Keratinocyte (primary cell): ENCODE measurements at regions not wholly inside any gene's neighbourhood (a gene's known extent, or its start where the extent isn't known, plus 50 kb on each side); places are given as distances from the start of the nearest gene placed in this dataset.

Source experiments
- DNase-seq: peaks from one replicate; pipeline ENCODE4 v3.0.0-alpha.2; 2011; ENCODE audit warnings: low read depth, missing footprints, low spot score
- FAIRE-seq: peaks from 2 replicates; lab custom pipeline; 2011; peaks lifted over from hg19 to GRCh38; lab: Jason Lieb, UNC
- H2AFZ ChIP-seq: 2 replicates; pipeline ENCODE4 v1.6.0; 2012; ENCODE audit warnings: low read length, control low read depth, inconsistent platforms; ENCODE audit not compliant: control insufficient read depth
- H3K27ac ChIP-seq: 2 replicates; pipeline ENCODE4 v1.5.1; 2011; ENCODE audit warnings: low read length; ENCODE audit not compliant: control insufficient read depth, insufficient read depth
- H3K27me3 ChIP-seq: 3 replicates; pipeline ENCODE4 v1.6.0; 2011; ENCODE audit warnings: low read length; ENCODE audit not compliant: control insufficient read depth, insufficient read depth; ENCODE audit errors: extremely low read depth
- H3K36me3 ChIP-seq, 2 experiments: 2 replicates in 1 of 2; 3 replicates in 1 of 2; pipeline ENCODE4 v1.5.1; 2011; ENCODE audit warnings: low read length in 2 of 2, mild to moderate bottlenecking in 1 of 2; ENCODE audit not compliant: control insufficient read depth in 2 of 2, insufficient read depth in 2 of 2; ENCODE audit errors: extremely low read depth in 1 of 2
- H3K4me1 ChIP-seq: 3 replicates; pipeline ENCODE4 v1.5.1; 2011; ENCODE audit warnings: low read length; ENCODE audit not compliant: control insufficient read depth, insufficient read depth; ENCODE audit errors: extremely low read depth
- H3K4me2 ChIP-seq: 3 replicates; pipeline ENCODE4 v1.6.0; 2011; ENCODE audit warnings: low read depth, low read length; ENCODE audit not compliant: control insufficient read depth, insufficient read depth; ENCODE audit errors: extremely low read depth
- H3K4me3 ChIP-seq, 3 experiments: fragments of 200-600 bp in 1 of 3; sonication (generic) in 1 of 3; 2 replicates in 2 of 3; 3 replicates in 1 of 3; pipeline ENCODE4 v1.5.1; 2011 to 2016; ENCODE audit warnings: low read length in 3 of 3, mild to moderate bottlenecking in 3 of 3, control low read depth in 2 of 3, inconsistent platforms in 1 of 3, low read depth in 1 of 3, mixed read lengths in 1 of 3, mixed run types in 1 of 3, moderate library complexity in 1 of 3; ENCODE audit not compliant: control insufficient read depth in 2 of 3, insufficient read depth in 2 of 3; ENCODE audit errors: extremely low read depth in 1 of 3
- H3K79me2 ChIP-seq: 2 replicates; pipeline ENCODE4 v1.6.0; 2012; ENCODE audit warnings: low read length; ENCODE audit not compliant: control insufficient read depth, insufficient read depth
- H3K9ac ChIP-seq: 3 replicates; pipeline ENCODE4 v1.6.0; 2011; ENCODE audit warnings: low read length; ENCODE audit not compliant: control insufficient read depth, insufficient read depth; ENCODE audit errors: extremely low read depth
- H3K9me1 ChIP-seq: 3 replicates; pipeline ENCODE4 v1.6.0; 2011; ENCODE audit warnings: low read length; ENCODE audit not compliant: control insufficient read depth, insufficient read depth; ENCODE audit errors: extremely low read depth
- H3K9me3 ChIP-seq: 2 replicates; pipeline ENCODE4 v1.5.1; 2012; ENCODE audit warnings: low read depth, low read length; ENCODE audit not compliant: control insufficient read depth
- H4K20me1 ChIP-seq: 3 replicates; pipeline ENCODE4 v1.6.0; 2011; ENCODE audit warnings: low read length; ENCODE audit not compliant: control insufficient read depth, insufficient read depth; ENCODE audit errors: extremely low read depth
- EZH2 ChIP-seq: IDR thresholded peaks from one replicate; pipeline ENCODE4 v1.6.1; 2012; ENCODE audit warnings: inconsistent platforms, mild to moderate bottlenecking, low read length, moderate library complexity
- dilution Hi-C: fragments of 300-500 bp; cut with MboI; formaldehyde crosslinking; loops from one replicate; pipeline ENCODE4 v1.7.0; 2020; ENCODE audit warnings: low sequenced_read_pairs; ENCODE audit not compliant: extremely low pct_ligation_motif_present
- TF ChIP-seq, protein P1 (sequence below), 3 experiments: IDR thresholded peaks in 1 of 3; conservative IDR thresholded peaks in 1 of 3; optimal IDR thresholded peaks in 1 of 3; 2 replicates in 2 of 3; 3 replicates in 1 of 3; pipeline versions ENCODE3 to v1.5.1; 2011; ENCODE audit warnings: low read length in 3 of 3, mild to moderate bottlenecking in 3 of 3, moderate library complexity in 2 of 3, control low read depth in 1 of 3, inconsistent platforms in 1 of 3; ENCODE audit not compliant: insufficient read depth in 2 of 3; ENCODE audit errors: extremely low read depth in 1 of 3

DNA sequence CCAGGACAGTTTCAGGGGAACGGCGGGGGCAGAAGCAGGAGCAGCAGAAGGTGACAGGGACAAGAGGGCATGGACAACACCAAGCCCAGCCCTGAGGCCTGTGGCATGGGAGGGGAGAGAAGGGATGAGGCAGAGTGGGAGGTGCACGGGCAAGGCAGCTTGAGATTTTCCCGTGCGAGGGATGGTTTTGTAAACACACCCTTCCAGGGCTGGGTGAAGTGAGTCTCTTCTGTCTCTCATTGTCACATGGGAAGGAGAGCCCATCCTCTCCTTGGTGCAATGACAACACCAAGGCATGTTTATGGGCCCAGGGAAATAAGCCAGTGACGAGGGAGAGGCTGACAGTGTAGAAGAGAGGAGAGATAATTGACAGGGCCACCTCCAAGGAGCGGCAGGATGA, 69.6 kb upstream of the RIOK3 start:
- no peak for DNase-seq

DNA sequence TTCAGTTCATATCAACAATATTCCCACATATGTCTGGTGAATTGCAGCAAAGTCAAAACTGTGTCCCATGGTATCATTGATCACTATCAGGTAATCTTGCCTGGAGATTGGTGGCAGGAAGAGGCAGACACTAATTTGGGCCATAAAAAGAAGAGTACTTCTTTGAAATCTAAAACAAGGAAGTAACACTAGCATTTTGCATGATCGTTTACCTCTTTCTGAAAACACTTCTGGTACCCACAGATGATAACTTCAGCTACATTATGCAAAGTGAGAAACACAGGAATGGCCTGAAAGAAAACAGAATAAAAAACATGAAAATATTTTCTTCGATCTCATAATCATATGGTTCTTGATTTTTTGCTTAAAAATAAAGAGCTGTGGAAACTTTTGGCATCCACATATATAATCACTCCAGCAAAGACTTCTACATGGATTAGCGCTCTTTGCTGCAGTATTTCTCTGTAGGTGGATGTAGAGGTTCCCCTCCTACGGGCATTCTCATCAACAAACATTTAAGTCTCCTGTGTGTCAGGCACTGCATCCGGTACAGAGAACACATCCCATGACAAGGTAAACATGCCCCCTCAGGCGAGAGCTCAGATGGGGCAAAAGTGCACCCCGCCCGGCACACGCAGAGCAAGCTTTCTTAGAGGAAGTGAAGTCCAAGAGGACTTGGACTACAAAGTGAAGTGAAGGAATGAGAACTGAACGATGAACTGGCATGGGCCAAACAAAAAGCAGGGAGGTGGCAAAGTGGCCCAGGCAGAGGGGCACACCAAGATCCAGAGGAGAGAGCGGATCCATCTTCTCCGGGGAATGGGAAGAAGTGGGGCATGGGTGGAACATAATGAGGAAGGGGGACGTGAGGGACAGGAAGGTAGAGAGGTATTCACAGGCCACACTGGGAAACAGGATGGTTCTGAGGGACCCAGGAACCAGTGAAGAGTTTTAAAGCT, 68.0 kb upstream of the RIOK3 start:
- Histone ChIP-seq H3K9me3 (no peaks in the 10 kb centered on the region), H4K20me1 (no peaks in the 10 kb centered on the region), H3K79me2 (no peaks in the 10 kb centered on the region), H3K36me3 (peaks cover 0 to 5% of the 10 kb centered on the region in 2 experiments), H3K27me3 (no peaks in the 10 kb centered on the region), H2AFZ (no peak overlapping the region), H3K4me3 (no peak overlapping the region), H3K9ac (no peak overlapping the region), H3K9me1 (no peaks in the 10 kb centered on the region), H3K4me1 (peaks cover 7% of the 10 kb centered on the region), H3K4me2 (no peak overlapping the region), H3K27ac (no peak overlapping the region)
- dilution Hi-C loops: no loop called here
- DNase-seq (no peak), FAIRE-seq (no peak)
- TF ChIP-seq EZH2: no peak
- TF ChIP-seq, protein P1, sequence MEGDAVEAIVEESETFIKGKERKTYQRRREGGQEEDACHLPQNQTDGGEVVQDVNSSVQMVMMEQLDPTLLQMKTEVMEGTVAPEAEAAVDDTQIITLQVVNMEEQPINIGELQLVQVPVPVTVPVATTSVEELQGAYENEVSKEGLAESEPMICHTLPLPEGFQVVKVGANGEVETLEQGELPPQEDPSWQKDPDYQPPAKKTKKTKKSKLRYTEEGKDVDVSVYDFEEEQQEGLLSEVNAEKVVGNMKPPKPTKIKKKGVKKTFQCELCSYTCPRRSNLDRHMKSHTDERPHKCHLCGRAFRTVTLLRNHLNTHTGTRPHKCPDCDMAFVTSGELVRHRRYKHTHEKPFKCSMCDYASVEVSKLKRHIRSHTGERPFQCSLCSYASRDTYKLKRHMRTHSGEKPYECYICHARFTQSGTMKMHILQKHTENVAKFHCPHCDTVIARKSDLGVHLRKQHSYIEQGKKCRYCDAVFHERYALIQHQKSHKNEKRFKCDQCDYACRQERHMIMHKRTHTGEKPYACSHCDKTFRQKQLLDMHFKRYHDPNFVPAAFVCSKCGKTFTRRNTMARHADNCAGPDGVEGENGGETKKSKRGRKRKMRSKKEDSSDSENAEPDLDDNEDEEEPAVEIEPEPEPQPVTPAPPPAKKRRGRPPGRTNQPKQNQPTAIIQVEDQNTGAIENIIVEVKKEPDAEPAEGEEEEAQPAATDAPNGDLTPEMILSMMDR (optimal IDR thresholded peaks at IDR 0.05 in 1 of 3, IDR thresholded peaks at IDR 0.05 in 1 of 3, conservative IDR thresholded peaks at IDR 0.05 in 1 of 3; ENCODE audit: extremely low read depth in 1 of 3, insufficient read depth in 2 of 3, low read length in 3 of 3): no peak

More for the DNA sequence above, 69.6 kb upstream of the RIOK3 start:
- Histone ChIP-seq H3K9me3 (no peaks in the 10 kb centered on the region), H3K9ac (no peak overlapping the region), H3K27ac (no peak overlapping the region), H3K4me2 (no peak overlapping the region), H3K9me1 (no peaks in the 10 kb centered on the region), H2AFZ (no peak overlapping the region), H3K36me3 (peaks cover 0 to 5% of the 10 kb centered on the region in 2 experiments), H3K27me3 (no peaks in the 10 kb centered on the region), H3K79me2 (no peaks in the 10 kb centered on the region), H4K20me1 (no peaks in the 10 kb centered on the region), H3K4me1 (peaks cover 22% of the 10 kb centered on the region), H3K4me3 (no peak overlapping the region)
- no peak for FAIRE-seq
- dilution Hi-C loops: no loop called here
- TF ChIP-seq EZH2: no peak
